Erythroblast (primary cell): ENCODE measurements at regions not wholly inside any gene's neighbourhood (a gene's known extent, or its start where the extent isn't known, plus 50 kb on each side); places are given as distances from the start of the nearest gene placed in this dataset.

Experiments
- DNase-seq, 2 experiments: peaks; one replicate each; lab custom pipeline; 2025; lab: John Stamatoyannopoulos, UW
- GATA1 ChIP-seq: IDR thresholded peaks from 2 replicates; pipeline ENCODE4 v1.6.1; 2011; ENCODE audit warnings: low read depth, mild to moderate bottlenecking, control low read depth, low read length, moderate library complexity
- POLR2A ChIP-seq: IDR thresholded peaks from 2 replicates; pipeline ENCODE4 v1.6.1; 2011; ENCODE audit warnings: mild to moderate bottlenecking, low read length

GRCh38 chr2:180507028-180507427 is 473.4 kb upstream of the UBE2E3 start:
- DNase-seq: no peak
- TF ChIP-seq GATA1: no peak
- no peak for TF ChIP-seq POLR2A

- DNase-seq: no peak
- TF ChIP-seq GATA1: no peak
- TF ChIP-seq POLR2A: no peak
These were observed 475.2 kb upstream of the UBE2E3 start for GRCh38 chr2:180505203-180505602.

- TF ChIP-seq GATA1 (no peak), POLR2A (no peak)
- no peak for DNase-seq
These were observed 482.7 kb upstream of the UBE2E3 start for GRCh38 chr2:180497621-180498152.

GRCh38 chr2:180495606-180496005 is 484.8 kb upstream of the UBE2E3 start:
- DNase-seq: no peak
- no peak for TF ChIP-seq GATA1
- TF ChIP-seq POLR2A: no peak

- TF ChIP-seq POLR2A (no peak), GATA1 (no peak)
- DNase-seq: no peak
These were observed 486.1 kb upstream of the UBE2E3 start for GRCh38 chr2:180494286-180494685.

GRCh38 chr2:180482696-180483095 is 475.6 kb upstream of the CWC22 start:
- no peak for TF ChIP-seq GATA1
- no peak for TF ChIP-seq POLR2A
- no peak for DNase-seq

GRCh38 chr2:180481998-180482397 is 474.9 kb upstream of the CWC22 start:
- TF ChIP-seq POLR2A: no peak
- no peak for TF ChIP-seq GATA1

GRCh38 chr2:180478883-180479282 is 471.8 kb upstream of the CWC22 start:
- DNase-seq: no peak
- TF ChIP-seq GATA1 (no peak), POLR2A (no peak)

More at GRCh38 chr2:180481998-180482397, 474.9 kb upstream of the CWC22 start:
- DNase-seq: no peak

- TF ChIP-seq POLR2A (no peak), GATA1 (no peak)
- DNase-seq: no peak
These were observed 467.6 kb upstream of the CWC22 start for GRCh38 chr2:180474716-180475115.

- DNase-seq: no peak
- no peak for TF ChIP-seq GATA1
- no peak for TF ChIP-seq POLR2A
These were observed 466.4 kb upstream of the CWC22 start for GRCh38 chr2:180473456-180473855.

GRCh38 chr2:180472133-180472532 is 465.0 kb upstream of the CWC22 start:
- DNase-seq: no peak

GRCh38 chr2:180463608-180464007 is 456.5 kb upstream of the CWC22 start:
- no peak for TF ChIP-seq GATA1
- DNase-seq: no peak

More at GRCh38 chr2:180472133-180472532, 465.0 kb upstream of the CWC22 start:
- TF ChIP-seq GATA1: no peak
- TF ChIP-seq POLR2A: no peak

GRCh38 chr2:180461761-180462160 is 454.7 kb upstream of the CWC22 start:
- TF ChIP-seq GATA1: no peak
- TF ChIP-seq POLR2A: no peak
- no peak for DNase-seq

GRCh38 chr2:180456801-180457200 is 449.7 kb upstream of the CWC22 start:
- TF ChIP-seq POLR2A (no peak), GATA1 (no peak)
- DNase-seq: no peak

- no peak for DNase-seq
- no peak for TF ChIP-seq GATA1
- TF ChIP-seq POLR2A: no peak
These were observed 443.7 kb upstream of the CWC22 start for GRCh38 chr2:180450841-180451240.
